NCI-H2107 treated with DMSO at 0.1 percent for 48 hours (cell line): ENCODE measurements at regions not wholly inside any gene's neighbourhood (a gene's known extent, or its start where the extent isn't known, plus 50 kb on each side); places are given as distances from the start of the nearest gene placed in this dataset.
"Not testable (repeated sequence)": the region's sequence is repeated elsewhere in the genome, so short reads cannot be mapped to it uniquely, and the experiment has no call there.

Experiments used
- DNase-seq: peaks from one replicate; lab custom pipeline; 2025; ENCODE audit not compliant: unreplicated experiment; lab: John Stamatoyannopoulos, UW

GRCh38 chr2:195118276-195118675, 538.8 kb upstream of the SLC39A10 start:
- DNase-seq = no peak

- DNase-seq = no peak
These were observed 540.0 kb upstream of the SLC39A10 start for GRCh38 chr2:195117011-195117410.

- no peak for DNase-seq
These were observed 541.3 kb upstream of the SLC39A10 start for GRCh38 chr2:195115738-195116137.

DNA sequence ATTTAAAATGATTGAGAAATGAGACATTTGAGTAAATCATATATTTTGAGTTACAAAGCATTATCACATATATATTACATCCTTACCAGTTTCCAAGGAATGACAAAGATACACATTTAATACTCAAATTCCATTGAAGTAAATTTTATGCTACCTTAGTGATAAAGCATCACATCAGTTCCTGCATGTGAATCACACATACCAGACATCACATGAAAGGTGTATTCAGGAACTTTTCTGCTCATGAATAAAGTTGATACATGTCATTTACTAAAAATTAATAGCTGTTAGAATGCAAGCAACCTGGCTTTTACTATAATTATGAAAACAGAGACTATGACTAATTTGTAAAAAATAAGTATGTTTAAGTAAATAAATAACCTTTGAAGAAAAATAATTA, 548.8 kb upstream of the SLC39A10 start:
- DNase-seq = no peak

DNA sequence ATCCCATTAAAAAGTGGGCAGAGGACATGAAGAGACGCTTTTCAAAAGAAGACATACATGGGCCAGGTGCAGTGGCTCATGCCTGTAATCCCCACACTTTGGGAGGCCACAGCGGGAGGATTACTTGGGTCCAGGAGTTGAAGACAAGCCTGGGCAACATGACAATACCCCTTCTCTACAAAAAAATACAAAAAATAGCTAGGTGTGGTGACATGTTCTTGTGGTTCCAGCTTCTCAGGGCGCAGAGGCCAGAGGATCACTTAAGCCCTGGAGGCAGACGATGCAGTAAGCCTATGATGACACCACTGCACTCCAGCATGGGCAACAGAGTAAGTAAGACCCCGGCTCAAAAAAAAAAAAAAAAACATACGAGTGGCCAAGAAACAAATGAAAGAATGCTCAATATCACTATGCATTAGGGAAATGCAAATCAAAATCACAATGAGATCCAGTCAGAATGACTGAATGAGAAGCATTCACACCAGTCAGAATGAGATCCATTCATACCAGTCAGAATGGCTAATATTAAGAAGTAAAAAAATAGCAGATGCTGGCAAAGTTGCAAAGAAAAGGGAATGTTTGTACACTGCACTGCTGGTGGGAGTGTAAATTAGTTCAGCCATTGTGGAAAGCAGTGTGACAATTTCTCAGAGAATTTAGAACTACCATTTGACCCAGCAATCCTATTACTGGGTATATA, 550.2 kb upstream of the SLC39A10 start:
- no peak for DNase-seq

GRCh38 chr2:195105581-195105980, 551.4 kb upstream of the SLC39A10 start:
- DNase-seq = no peak

DNA sequence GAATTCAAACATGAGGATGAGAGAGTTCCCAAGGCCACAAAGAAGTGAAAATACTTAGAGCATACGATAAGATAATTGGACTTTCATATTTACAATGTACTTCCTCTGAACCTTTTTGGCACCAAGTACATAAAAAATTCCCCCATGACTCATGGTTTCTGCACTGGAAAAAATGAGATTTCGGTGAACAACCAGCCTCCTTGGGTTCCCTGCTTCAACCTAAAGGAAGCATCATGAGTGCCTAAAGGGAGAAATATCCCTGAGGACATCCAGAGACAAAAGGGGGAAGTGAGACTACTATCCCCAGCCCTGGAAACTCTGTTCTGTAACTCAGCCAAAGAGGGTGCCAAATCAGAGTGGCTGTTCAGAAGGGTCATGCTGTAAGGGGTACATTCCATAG, 562.7 kb upstream of the SLC39A10 start:
- no peak for DNase-seq

GRCh38 chr2:195092341-195092740, 564.7 kb upstream of the SLC39A10 start:
- no peak for DNase-seq

DNA sequence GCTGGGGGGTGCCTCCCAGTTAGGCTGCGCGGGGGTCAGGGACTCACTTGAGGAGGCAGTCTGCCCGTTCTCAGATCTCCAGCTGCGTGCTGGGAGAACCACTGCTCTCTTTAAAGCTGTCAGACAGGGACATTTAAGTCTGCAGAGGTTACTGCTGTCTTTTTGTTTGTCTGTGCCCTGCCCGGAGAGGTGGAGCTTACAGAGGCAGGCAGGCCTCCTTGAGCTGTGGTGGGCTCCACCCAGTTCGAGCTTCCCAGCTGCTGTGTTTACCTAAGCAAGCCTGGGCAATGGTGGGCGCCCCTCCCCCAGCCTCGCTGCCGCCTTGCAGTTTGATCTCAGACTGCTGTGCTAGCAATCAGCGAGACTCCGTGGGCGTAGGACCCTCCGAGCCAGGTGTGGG, 584.2 kb upstream of the SLC39A10 start:
- not testable (repeated sequence) for DNase-seq

GRCh38 chr2:195057001-195057400, 600.0 kb upstream of the SLC39A10 start:
- DNase-seq = no peak

GRCh38 chr2:195055996-195056395, 601.0 kb upstream of the SLC39A10 start:
- DNase-seq = no peak

DNA sequence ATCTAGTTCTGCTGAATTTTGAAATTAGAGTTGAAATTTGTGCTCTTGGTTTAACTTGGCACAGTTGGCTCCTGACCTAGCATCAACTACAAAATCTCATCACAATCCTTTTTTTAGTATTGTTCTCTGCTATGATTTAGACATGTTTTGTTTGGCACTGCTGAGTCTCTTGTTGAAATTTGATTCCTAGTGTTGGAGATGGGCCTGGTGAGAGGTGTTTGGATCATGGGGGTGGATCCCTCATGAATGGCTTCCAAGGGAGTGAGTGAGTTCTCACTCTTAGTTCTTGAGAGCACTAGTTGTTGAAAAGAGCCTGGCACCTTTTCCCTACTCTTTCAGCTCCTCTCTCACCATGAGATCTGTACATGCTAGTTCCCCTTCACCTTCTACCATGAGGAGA, 605.6 kb upstream of the SLC39A10 start:
- no peak for DNase-seq

GRCh38 chr2:195049372-195050031, 607.5 kb upstream of the SLC39A10 start:
- DNase-seq = no peak

DNA sequence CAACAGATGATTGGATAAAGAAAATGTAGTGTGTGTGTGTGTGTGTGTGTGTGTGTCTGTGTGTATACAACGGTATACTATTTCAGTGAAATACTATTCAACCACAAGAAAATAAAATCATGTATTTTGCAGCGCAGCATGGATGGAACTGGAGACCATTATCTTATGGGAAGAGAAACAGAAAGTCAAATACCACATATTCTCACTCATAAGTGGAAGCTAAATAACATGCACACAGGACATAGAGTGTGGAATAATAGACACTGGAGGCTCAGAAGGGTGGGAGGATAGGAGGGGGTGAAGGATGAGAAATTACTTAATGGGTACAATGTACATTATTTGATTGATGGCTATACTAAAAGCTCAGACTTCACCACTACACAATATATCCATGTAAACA, 609.1 kb upstream of the SLC39A10 start:
- DNase-seq = no peak

GRCh38 chr2:195044801-195045200, 612.2 kb upstream of the SLC39A10 start:
- no peak for DNase-seq

DNA sequence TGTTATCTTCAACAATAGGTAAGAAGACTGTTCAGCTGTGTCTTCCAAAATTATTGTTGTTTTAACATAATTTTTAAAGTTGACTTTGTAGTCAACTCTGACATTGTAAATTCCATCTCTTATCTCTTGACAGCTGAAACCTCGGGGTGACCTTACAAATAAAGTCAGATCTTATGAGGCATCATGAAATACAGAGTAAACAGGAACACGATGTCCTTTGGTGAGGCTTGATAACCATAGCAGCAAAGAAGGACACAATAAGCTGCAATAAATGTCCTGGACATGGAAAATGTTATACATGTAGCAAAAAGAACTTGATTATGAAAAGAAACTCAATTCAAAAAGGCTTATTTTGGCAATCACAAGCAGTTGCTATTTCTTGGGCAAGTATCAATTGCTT, 618.9 kb upstream of the SLC39A10 start:
- DNase-seq = no peak

- no peak for DNase-seq
These were observed 620.0 kb upstream of the SLC39A10 start for GRCh38 chr2:195037045-195037444.

- DNase-seq = no peak
These were observed 625.6 kb upstream of the SLC39A10 start for GRCh38 chr2:195031411-195031810.

- no peak for DNase-seq
These were observed 627.0 kb upstream of the SLC39A10 start for GRCh38 chr2:195029804-195030654.

DNA sequence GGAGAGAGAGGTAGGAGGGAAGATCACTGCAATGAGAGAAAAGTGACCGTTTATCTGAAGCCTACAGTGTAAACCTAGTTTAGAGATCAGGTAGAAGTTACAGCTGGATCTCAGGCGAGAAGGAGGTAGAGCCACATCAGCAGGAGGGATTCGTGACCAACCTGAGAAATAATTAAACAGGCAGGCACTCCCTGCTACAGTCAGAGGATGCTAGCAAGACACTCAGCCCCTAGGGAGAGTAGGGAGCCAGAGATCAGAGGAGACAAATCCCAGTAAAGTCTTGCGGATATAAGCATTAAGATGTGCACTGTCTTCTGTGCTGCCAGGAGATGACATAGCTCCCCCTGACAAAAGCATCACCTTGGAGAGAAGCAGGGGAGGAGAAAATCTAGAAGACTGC, 629.1 kb upstream of the SLC39A10 start:
- no peak for DNase-seq

DNA sequence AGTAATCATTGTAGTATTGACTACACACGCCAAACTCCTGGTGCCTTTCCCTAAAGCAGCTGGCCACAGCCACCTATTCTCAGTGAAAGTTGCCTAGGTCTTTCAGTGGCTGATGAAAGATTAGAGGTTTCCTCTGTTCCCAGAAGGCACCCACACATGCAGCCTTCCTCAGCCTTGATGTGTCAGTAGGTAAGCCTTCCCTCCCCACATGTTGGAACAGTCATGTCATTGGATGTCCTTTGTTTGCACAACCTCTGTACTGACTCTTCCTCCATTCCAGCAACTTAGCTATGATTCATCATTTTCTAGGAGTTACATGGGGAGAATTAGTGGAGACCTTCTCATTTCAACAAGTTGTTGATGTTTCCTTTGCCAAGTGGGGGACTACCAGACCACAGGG, 630.8 kb upstream of the SLC39A10 start:
- DNase-seq = no peak

DNA sequence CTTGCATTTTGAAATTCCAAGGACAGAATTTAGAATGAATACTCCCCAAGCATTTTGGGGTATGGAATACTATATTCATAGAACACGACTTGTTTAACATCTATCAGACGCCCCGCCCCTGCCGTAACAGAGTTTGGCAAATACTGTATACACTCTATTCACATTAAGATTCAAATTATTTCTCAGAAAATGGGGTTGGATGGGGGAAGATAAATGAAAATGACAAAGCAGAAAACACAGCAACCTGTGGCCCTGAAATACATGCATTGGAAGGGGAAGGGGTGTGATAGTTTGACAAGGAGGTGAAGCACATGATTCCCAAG, 634.6 kb upstream of the SLC39A10 start:
- no peak for DNase-seq
